Colonic mucosa (tissue), 4 donors: ENCODE measurements at regions not wholly inside any gene's neighbourhood (a gene's known extent, or its start where the extent isn't known, plus 50 kb on each side); places are given as distances from the start of the nearest gene placed in this dataset.

Experiments used
- DNase-seq: peaks from one replicate; pipeline ENCODE4 v3.0.0-alpha.2; 2020
- H3K27ac ChIP-seq: fragments of 200-600 bp; one replicate; pipeline ENCODE4 v1.8.0; 2021
- H3K27me3 ChIP-seq: fragments of 200-600 bp; one replicate; pipeline ENCODE4 v1.8.0; 2021
- H3K36me3 ChIP-seq: fragments of 200-600 bp; one replicate; pipeline ENCODE4 v1.8.0; 2021
- H3K4me1 ChIP-seq: fragments of 200-600 bp; one replicate; pipeline ENCODE4 v1.8.0; 2021; ENCODE audit warnings: mild to moderate bottlenecking
- H3K4me3 ChIP-seq: fragments of 200-600 bp; one replicate; pipeline ENCODE4 v1.8.0; 2021
- H3K9ac ChIP-seq, 2 donors: one replicate each; pipeline ENCODE4 v1.7.0; 2013; ENCODE audit warnings: control low read depth in 2 of 2, low read depth in 2 of 2, low read length in 2 of 2
- H3K9me3 ChIP-seq: fragments of 200-600 bp; one replicate; pipeline ENCODE4 v1.8.0; 2021
- intact Hi-C: fragments of 100-400 bp; cut with DNase I; formaldehyde crosslinking; loops from one replicate; pipeline ENCODE4 v1.14.1; 2022
- TF ChIP-seq, protein P1 (sequence below): fragments of 200-600 bp; IDR thresholded peaks from one replicate; pipeline ENCODE4 v1.8.0; 2022; ENCODE audit warnings: antibody characterized with exemption, mild to moderate bottlenecking
- donor health status: healthy.
- donor health status: DM: no; HTN: no; CAD: no.
- donor health status: DM: no; HTN: no; CAD: no.

DNA sequence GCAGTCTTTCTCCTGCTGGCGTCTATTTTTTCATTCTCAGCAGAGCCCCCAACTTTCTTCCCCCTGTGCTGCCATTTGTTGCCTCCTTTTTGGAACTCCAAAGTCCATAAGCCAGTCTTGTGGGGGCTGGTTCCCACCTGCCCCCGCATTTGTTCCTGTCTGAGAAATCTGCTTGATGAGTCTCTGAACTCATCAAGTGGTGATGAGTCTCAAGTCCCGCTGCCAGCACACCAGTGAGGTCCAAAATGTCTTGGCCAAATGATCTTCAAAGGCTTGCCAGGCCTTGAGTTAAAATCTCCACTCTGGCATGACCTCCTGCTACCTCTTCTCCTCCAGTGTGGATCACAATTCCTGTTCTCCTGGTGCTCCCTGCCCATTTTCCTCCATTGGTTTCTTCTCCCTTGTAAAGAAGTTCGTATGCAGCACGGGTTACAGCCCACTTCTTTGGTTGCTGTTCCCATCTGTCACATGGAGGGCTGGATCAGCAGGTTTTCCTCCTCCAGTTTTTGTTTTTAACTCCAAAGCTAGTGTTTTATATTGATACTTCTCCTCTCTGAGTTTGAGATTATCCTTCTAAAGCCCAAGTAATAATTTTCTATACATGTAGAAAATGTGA is 72.7 kb upstream of the LIMCH1 start:
- no peaks in the 10 kb centered on the region for H3K4me1 ChIP-seq
- no peak for DNase-seq

GRCh38 chr4:41466249-41466648 is 71.7 kb upstream of the LIMCH1 start:
- Histone ChIP-seq H3K9me3 (no peaks in the 10 kb centered on the region), H3K27me3 (no peaks in the 10 kb centered on the region), H3K4me1 (no peaks in the 10 kb centered on the region), H3K4me3 (no peak overlapping the region), H3K36me3 (no peaks in the 10 kb centered on the region), H3K27ac (no peak overlapping the region), H3K9ac (no peak overlapping the region)
- intact Hi-C loops = no loop called here
- TF ChIP-seq, protein P1, sequence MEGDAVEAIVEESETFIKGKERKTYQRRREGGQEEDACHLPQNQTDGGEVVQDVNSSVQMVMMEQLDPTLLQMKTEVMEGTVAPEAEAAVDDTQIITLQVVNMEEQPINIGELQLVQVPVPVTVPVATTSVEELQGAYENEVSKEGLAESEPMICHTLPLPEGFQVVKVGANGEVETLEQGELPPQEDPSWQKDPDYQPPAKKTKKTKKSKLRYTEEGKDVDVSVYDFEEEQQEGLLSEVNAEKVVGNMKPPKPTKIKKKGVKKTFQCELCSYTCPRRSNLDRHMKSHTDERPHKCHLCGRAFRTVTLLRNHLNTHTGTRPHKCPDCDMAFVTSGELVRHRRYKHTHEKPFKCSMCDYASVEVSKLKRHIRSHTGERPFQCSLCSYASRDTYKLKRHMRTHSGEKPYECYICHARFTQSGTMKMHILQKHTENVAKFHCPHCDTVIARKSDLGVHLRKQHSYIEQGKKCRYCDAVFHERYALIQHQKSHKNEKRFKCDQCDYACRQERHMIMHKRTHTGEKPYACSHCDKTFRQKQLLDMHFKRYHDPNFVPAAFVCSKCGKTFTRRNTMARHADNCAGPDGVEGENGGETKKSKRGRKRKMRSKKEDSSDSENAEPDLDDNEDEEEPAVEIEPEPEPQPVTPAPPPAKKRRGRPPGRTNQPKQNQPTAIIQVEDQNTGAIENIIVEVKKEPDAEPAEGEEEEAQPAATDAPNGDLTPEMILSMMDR = no peak
- DNase-seq = no peak

More for the DNA sequence above, 72.7 kb upstream of the LIMCH1 start:
- TF ChIP-seq, protein P1 = no peak
- intact Hi-C loops = no loop called here
- Histone ChIP-seq H3K27me3 (no peaks in the 10 kb centered on the region), H3K9ac (no peak overlapping the region), H3K9me3 (no peaks in the 10 kb centered on the region), H3K27ac (no peak overlapping the region), H3K4me3 (no peak overlapping the region), H3K36me3 (no peaks in the 10 kb centered on the region)

- TF ChIP-seq, protein P1 = no peak
- intact Hi-C loops = no loop called here
These were observed 69.8 kb upstream of the LIMCH1 start for GRCh38 chr4:41468122-41468521.

GRCh38 chr4:41471126-41472071 is 66.6 kb upstream of the LIMCH1 start:
- Histone ChIP-seq H3K27ac (no peak overlapping the region), H3K4me1 (no peaks in the 10 kb centered on the region), H3K4me3 (no peak overlapping the region), H3K27me3 (no peaks in the 10 kb centered on the region), H3K9me3 (no peaks in the 10 kb centered on the region), H3K9ac (no peak overlapping the region), H3K36me3 (no peaks in the 10 kb centered on the region)
- TF ChIP-seq, protein P1 = no peak
- no peak for DNase-seq
- intact Hi-C loops = no loop called here

More at GRCh38 chr4:41468122-41468521, 69.8 kb upstream of the LIMCH1 start:
- Histone ChIP-seq H3K27ac (no peak overlapping the region), H3K9me3 (no peaks in the 10 kb centered on the region), H3K9ac (no peak overlapping the region), H3K4me1 (no peaks in the 10 kb centered on the region), H3K27me3 (no peaks in the 10 kb centered on the region), H3K36me3 (no peaks in the 10 kb centered on the region), H3K4me3 (no peak overlapping the region)
- DNase-seq = no peak

DNA sequence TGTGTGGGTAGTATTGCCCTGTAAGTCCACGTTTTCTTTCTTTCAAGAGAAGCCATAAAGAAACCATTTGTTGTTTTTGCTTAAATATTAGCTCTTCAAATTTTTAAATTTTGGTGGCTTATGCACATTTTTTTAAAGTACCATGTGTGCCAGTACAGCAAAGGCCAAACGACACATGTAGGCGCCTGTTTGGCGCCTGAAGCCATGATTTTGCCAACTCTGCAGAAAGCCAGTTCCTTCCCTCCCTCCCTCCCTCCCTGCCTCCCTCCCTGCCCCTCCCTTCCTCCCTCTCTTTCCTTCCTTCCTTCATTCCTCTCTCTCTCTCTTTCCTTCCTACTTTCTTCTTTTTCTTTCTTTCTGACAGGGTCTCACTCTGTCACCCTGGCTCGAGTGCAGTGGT is 65.9 kb upstream of the LIMCH1 start:
- intact Hi-C loops = no loop called here
- Histone ChIP-seq H3K4me1 (no peaks in the 10 kb centered on the region), H3K27ac (no peak overlapping the region), H3K27me3 (no peaks in the 10 kb centered on the region), H3K4me3 (no peak overlapping the region), H3K9ac (no peak overlapping the region), H3K36me3 (no peaks in the 10 kb centered on the region), H3K9me3 (no peaks in the 10 kb centered on the region)
- TF ChIP-seq, protein P1 = no peak
- DNase-seq = no peak
